Large intestine (tissue), 3 donors: ENCODE measurements at regions not wholly inside any gene's neighbourhood (a gene's known extent, or its start where the extent isn't known, plus 50 kb on each side); places are given as distances from the start of the nearest gene placed in this dataset.

Source experiments
- DNase-seq, 2 donors: peaks; one replicate each; pipeline versions ENCODE4 v3.0.0 to v3.0.0-alpha.2; 2013
- H3K27ac ChIP-seq: one replicate; pipeline ENCODE4 v1.5.1; 2013; ENCODE audit warnings: low read length
- H3K27me3 ChIP-seq: 2 replicates; pipeline ENCODE4 v1.6.1; 2013; ENCODE audit warnings: low read length; ENCODE audit not compliant: control insufficient read depth, insufficient read depth
- H3K36me3 ChIP-seq: 2 replicates; pipeline ENCODE4 v1.6.1; 2013; ENCODE audit warnings: low read length; ENCODE audit not compliant: control insufficient read depth, insufficient read depth
- H3K4me1 ChIP-seq: one replicate; pipeline ENCODE4 v1.6.1; 2013; ENCODE audit warnings: low read length; ENCODE audit not compliant: control insufficient read depth, insufficient read depth
- H3K4me3 ChIP-seq: one replicate; pipeline ENCODE4 v1.5.1; 2013; ENCODE audit warnings: low read length
- H3K9me3 ChIP-seq: one replicate; pipeline ENCODE4 v1.6.1; 2013; ENCODE audit warnings: mild to moderate bottlenecking, low read depth, low read length, moderate library complexity; ENCODE audit not compliant: control insufficient read depth
- WGBS: methylation state at CpG from one replicate; pipeline ENCODE4 v1.1.5; 2013; ENCODE audit warnings: low lambda C conversion rate; ENCODE audit not compliant: insufficient coverage; 5-methylcytosine and 5-hydroxymethylcytosine counted together

GRCh38 chr10:123294109-123294508 lies 139.9 kb downstream of the BUB3 start:
- Histone ChIP-seq H3K27me3 (no peaks in the 10 kb centered on the region), H3K4me1 (no peaks in the 10 kb centered on the region), H3K9me3 (no peaks in the 10 kb centered on the region), H3K4me3 (no peak overlapping the region), H3K27ac (no peak overlapping the region), H3K36me3 (no peaks in the 10 kb centered on the region)
- no peak for DNase-seq
- WGBS: no CpG with 5 or more reads among the region's 5 CpGs

GRCh38 chr10:123294886-123295285 lies 140.7 kb downstream of the BUB3 start:
- no peak for DNase-seq
- no peaks in the 10 kb centered on the region for H3K36me3 ChIP-seq
- no peaks in the 10 kb centered on the region for H3K9me3 ChIP-seq
- H3K4me1 ChIP-seq: no peaks in the 10 kb centered on the region
- no peak overlapping the region for H3K27ac ChIP-seq
- H3K27me3 ChIP-seq: no peaks in the 10 kb centered on the region
- 60% methylated on average over 1 of the region's 4 CpGs for WGBS
- no peak overlapping the region for H3K4me3 ChIP-seq

- Histone ChIP-seq H3K27me3 (no peaks in the 10 kb centered on the region), H3K27ac (no peak overlapping the region), H3K4me1 (no peaks in the 10 kb centered on the region), H3K36me3 (no peaks in the 10 kb centered on the region), H3K9me3 (no peaks in the 10 kb centered on the region), H3K4me3 (no peak overlapping the region)
- WGBS: no CpG with 5 or more reads among the region's 1 CpG
- no peak for DNase-seq
Measured at GRCh38 chr10:123295644-123296043, 141.4 kb downstream of the BUB3 start.

GRCh38 chr10:123297175-123297574 lies 143.0 kb downstream of the BUB3 start:
- no peaks in the 10 kb centered on the region for H3K9me3 ChIP-seq
- WGBS: no CpG with 5 or more reads among the region's 3 CpGs
- H3K36me3 ChIP-seq: no peaks in the 10 kb centered on the region

GRCh38 chr10:123298583-123298982 lies 144.4 kb downstream of the BUB3 start:
- WGBS: 96% methylated on average over 4 of the region's 5 CpGs
- DNase-seq: no peak
- Histone ChIP-seq H3K9me3 (no peaks in the 10 kb centered on the region), H3K4me3 (no peak overlapping the region), H3K4me1 (no peaks in the 10 kb centered on the region), H3K27me3 (no peaks in the 10 kb centered on the region), H3K27ac (no peak overlapping the region), H3K36me3 (no peaks in the 10 kb centered on the region)

More at GRCh38 chr10:123297175-123297574, 143.0 kb downstream of the BUB3 start:
- no peak overlapping the region for H3K27ac ChIP-seq
- H3K27me3 ChIP-seq: no peaks in the 10 kb centered on the region
- no peaks in the 10 kb centered on the region for H3K4me1 ChIP-seq
- no peak overlapping the region for H3K4me3 ChIP-seq
- DNase-seq: no peak

- Histone ChIP-seq H3K9me3 (no peaks in the 10 kb centered on the region), H3K27ac (no peak overlapping the region), H3K27me3 (no peaks in the 10 kb centered on the region), H3K4me1 (no peaks in the 10 kb centered on the region), H3K4me3 (no peak overlapping the region), H3K36me3 (no peaks in the 10 kb centered on the region)
- WGBS: 20% methylated on average over 1 of the region's 6 CpGs
- DNase-seq: peak in 1 of 2 donors; percentile 8
Measured at GRCh38 chr10:123299598-123299997, 145.4 kb downstream of the BUB3 start.

- no peak overlapping the region for H3K4me3 ChIP-seq
- no peak overlapping the region for H3K27ac ChIP-seq
- H3K36me3 ChIP-seq: no peaks in the 10 kb centered on the region
- H3K4me1 ChIP-seq: no peaks in the 10 kb centered on the region
- 70% methylated on average over 2 of the region's 10 CpGs for WGBS
- no peaks in the 10 kb centered on the region for H3K9me3 ChIP-seq
- H3K27me3 ChIP-seq: no peaks in the 10 kb centered on the region
- DNase-seq: peak in 1 of 2 donors; percentile 5
Measured at GRCh38 chr10:123301077-123301857, 147.1 kb downstream of the BUB3 start.

GRCh38 chr10:123303581-123304337 lies 149.6 kb downstream of the BUB3 start:
- H3K9me3 ChIP-seq: no peaks in the 10 kb centered on the region
- no peaks in the 10 kb centered on the region for H3K4me1 ChIP-seq
- H3K36me3 ChIP-seq: no peaks in the 10 kb centered on the region
- no peaks in the 10 kb centered on the region for H3K27me3 ChIP-seq
- no peak overlapping the region for H3K4me3 ChIP-seq
- no peak for DNase-seq
- no CpG with 5 or more reads among the region's 6 CpGs for WGBS
- H3K27ac ChIP-seq: no peak overlapping the region

- DNase-seq: no peak
- no peak overlapping the region for H3K27ac ChIP-seq
- H3K4me1 ChIP-seq: no peaks in the 10 kb centered on the region
- H3K4me3 ChIP-seq: no peak overlapping the region
- no peaks in the 10 kb centered on the region for H3K9me3 ChIP-seq
- no peaks in the 10 kb centered on the region for H3K36me3 ChIP-seq
- H3K27me3 ChIP-seq: no peaks in the 10 kb centered on the region
Measured at GRCh38 chr10:123305671-123306070, 151.5 kb downstream of the BUB3 start.

GRCh38 chr10:123306290-123306689 lies 152.1 kb downstream of the BUB3 start:
- Histone ChIP-seq H3K36me3 (no peaks in the 10 kb centered on the region), H3K9me3 (no peaks in the 10 kb centered on the region), H3K4me3 (no peak overlapping the region), H3K27me3 (no peaks in the 10 kb centered on the region), H3K27ac (no peak overlapping the region), H3K4me1 (no peaks in the 10 kb centered on the region)
- no CpG with 5 or more reads among the region's 7 CpGs for WGBS
- no peak for DNase-seq
